Stimulated activated CD4-positive, alpha-beta T cell treated with anti-CD3 and anti-CD28 coated beads, Interleukin-2, amount 100 ng/mL, for 24 hours (primary cell): ENCODE measurements at regions not wholly inside any gene's neighbourhood (a gene's known extent, or its start where the extent isn't known, plus 50 kb on each side); places are given as distances from the start of the nearest gene placed in this dataset.
"Not testable (repeated sequence)": the region's sequence is repeated elsewhere in the genome, so short reads cannot be mapped to it uniquely, and the experiment has no call there.

Experiments
- DNase-seq, 2 donors: peaks; one replicate each; pipeline ENCODE4 v3.0.0-alpha.2; 2020

DNA sequence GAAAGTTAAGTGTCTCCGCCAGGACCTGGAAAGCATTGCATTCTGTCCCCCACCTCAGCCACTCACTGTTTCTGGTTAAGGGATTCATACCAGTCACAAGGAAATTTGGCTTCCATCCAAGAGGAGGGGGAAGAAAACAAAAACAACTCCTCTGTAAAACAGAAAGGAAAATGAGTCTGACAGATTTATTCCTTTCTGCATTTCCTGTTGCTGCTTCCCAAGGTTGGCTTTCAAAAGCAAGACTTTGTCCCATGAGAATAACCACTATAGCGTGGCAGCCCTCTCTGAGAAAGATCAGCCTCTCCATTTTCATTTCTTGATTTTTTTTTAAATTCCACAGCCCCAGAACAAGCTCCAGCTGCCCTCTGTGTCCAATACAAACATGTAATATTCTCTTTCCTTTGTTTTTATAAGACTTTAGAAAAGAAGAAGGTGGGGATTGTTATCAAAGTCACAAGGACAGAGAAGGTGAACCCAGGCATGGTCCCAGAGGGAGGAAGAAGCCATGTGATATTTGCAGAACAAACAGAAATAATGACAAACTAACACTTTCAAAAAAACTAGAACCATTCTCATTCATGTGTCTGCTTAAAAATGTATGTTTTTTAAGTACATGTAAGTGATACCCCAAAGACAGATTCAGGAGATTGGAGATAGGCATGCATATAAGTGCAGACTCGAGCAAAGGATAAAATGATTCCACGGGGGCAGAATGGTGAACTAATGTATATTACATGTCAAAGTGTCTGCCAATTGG, 90.7 kb upstream of the DCLK2 start:
- no peak for DNase-seq

- no peak for DNase-seq
These were observed 90.2 kb upstream of the DCLK2 start for GRCh38 chr4:149988087-149988410.

DNA sequence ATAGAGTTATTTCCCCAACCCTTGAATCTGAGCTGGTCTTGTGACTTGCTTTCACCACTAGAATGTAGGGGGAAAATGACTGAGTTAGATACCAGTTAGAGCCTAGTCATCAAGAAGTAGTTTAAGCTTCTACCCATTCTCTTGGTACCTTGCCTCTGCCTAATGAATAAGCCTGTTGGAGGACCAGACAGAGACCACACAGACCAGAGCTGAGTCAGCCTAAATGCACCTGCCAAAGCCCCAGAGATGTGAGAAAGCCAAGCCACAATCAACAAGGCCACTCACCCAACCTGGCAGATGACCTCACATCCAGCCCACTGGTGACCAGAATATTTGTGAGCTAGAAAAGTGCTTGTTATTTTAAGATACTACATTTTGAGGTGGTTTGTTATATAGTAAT, 85.2 kb upstream of the DCLK2 start:
- no peak for DNase-seq

DNA sequence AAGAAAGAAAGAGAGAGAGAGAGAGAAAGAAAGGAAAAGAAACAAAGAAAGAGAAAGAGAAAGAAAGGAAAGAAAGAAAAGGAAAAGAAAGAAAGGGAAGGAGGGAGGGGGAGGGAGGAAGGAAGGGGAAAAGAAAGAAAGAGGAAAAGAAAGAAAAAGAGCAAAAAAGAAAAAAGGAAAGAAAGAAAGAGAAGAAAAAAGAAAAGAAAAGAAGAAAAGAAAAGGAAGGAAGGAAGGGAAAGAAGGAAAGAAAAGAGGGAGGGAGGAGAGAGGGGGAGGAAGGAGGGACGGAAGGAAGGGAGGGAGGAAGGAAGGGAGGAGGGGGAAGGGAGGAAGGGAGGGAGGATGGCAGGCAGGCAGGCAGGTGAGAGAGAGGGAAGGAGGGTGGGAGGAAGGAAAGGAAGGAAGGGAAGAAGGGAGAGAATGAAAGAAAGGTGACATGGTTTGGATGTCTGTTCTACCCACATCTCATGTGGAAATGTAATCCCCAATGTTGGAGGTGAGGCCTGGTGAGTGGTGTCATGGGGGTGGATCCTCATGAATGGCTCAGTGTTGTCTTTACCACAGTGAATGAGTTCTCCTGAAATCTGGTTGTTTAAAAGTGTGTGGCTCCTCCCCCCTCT, 83.0 kb upstream of the DCLK2 start:
- DNase-seq: no peak

DNA sequence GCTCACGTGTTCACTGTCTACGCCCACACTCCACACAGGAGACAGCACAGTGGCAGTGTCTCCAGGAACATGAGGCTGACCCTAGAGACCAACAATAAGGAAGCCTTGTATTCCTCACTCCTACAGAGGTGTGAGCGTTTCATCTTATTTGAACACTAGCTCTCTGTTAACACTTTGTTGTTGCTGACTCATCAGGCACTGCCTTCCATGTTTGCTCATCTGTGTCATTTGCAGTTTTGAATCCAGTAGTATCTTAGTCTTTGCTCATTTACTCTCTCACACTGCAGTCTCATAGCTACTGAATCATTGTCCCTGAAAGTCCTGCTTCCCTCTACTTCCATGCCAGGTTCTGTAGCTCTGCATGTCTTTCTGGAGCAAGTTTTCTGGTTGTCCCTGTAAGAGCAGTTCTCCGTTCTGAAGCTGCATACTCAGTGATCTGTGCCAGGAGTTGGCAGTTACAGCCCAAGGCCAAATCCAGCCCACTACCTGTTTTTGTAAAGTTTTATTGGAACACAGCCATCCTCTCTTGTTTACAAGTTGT, 80.3 kb upstream of the DCLK2 start:
- DNase-seq: no peak

DNA sequence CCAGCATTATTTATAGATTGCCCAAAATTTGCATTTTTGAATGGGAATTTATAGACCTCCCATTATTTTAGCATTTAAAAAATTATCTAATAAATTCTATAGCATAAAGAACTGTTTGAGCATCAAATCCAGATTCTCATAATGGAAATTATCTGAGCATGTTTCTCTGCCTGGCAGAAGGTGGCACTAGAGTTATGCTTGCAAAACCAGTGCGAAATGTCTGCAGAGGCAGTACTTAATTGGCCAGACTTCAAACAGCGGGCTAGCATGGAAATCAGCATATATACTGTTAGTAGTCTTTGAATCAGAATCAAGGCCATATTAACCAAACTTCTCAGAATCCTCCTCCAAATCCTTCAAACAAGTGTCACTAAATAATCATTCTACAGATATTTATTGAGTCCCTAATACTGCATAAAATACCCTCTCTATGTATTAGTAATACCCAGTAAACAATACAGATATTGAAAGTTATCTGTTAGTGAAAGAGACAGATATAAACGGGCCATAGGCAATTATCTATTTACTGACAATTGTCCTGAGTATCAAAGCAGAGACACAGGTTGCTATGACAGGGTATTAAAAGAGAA, 78.7 kb upstream of the DCLK2 start:
- no peak for DNase-seq

GRCh38 chr4:150001815-150002214, 76.4 kb upstream of the DCLK2 start:
- no peak for DNase-seq

GRCh38 chr4:150002561-150002960, 75.7 kb upstream of the DCLK2 start:
- no peak for DNase-seq

- DNase-seq: no peak
These were observed 73.8 kb upstream of the DCLK2 start for GRCh38 chr4:150004481-150004880.

GRCh38 chr4:150005537-150005936, 72.7 kb upstream of the DCLK2 start:
- DNase-seq: no peak

DNA sequence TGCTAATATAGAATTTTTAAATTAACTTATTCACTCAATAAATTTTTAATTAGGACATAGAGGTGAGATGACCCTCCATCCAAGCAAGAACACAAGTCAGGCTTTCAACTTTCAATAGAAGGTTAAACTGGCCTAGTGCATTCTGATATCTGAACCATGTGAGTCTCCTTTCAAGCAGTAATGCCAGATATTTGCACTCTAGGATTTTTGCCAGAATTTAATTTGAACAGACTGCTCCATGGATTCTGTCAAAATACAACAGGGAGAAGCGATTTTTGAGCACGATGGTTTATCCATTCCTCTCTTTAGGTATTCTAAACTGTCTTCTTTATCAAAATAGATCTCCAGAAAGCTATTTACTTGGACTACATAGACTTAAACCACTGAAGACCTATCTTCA, 72.0 kb upstream of the DCLK2 start:
- DNase-seq: no peak

DNA sequence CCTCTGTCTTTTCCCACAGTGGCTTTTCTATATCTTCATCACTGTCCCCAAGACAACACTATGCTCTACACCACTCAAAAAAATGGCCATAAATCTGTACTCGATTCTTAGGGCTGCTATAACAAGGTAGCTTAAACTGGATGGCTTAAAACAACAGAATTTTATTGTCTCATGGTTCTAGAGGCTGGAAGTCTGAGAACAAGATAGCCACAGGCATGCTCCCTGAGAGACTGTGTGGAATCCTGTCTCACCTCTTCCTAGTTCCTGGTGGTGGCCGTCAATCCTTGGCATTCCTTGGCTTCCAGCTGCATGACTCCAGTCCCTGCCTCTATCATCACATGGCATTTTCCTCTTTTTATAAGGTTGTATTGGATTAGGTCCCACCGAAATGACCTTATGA, 70.7 kb upstream of the DCLK2 start:
- DNase-seq: no peak

- DNase-seq: no peak
These were observed 69.7 kb upstream of the DCLK2 start for GRCh38 chr4:150008546-150008945.

GRCh38 chr4:150009533-150009932, 68.7 kb upstream of the DCLK2 start:
- no peak for DNase-seq

- no peak for DNase-seq
These were observed 67.6 kb upstream of the DCLK2 start for GRCh38 chr4:150010525-150011126.

GRCh38 chr4:150012851-150013360, 65.3 kb upstream of the DCLK2 start:
- no peak for DNase-seq

GRCh38 chr4:150015910-150016309, 62.3 kb upstream of the DCLK2 start:
- DNase-seq: not testable (repeated sequence)

DNA sequence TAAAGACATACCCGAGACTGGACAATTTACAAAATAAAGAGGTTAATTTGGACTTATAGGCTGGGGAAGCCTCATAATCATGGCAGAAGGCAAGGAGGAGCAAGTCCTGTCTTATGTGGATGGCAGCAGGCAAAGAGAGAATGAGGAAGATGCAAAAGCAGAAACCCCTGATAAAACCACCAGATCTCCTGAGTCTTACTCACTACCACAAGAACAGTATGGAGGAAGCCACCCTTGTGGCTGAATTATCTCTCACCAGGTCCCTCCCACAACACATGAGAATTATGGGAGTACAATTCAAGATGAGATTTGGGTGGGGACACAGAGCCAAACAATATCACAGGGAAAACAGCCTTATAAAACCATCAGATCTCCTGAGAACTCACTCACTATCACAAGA, 61.6 kb upstream of the DCLK2 start:
- not testable (repeated sequence) for DNase-seq

GRCh38 chr4:150018257-150018656, 60.0 kb upstream of the DCLK2 start:
- DNase-seq: no peak

GRCh38 chr4:150021483-150021882, 56.8 kb upstream of the DCLK2 start:
- DNase-seq: no peak

GRCh38 chr4:150023489-150023888, 54.8 kb upstream of the DCLK2 start:
- DNase-seq: no peak

- not testable (repeated sequence) for DNase-seq
These were observed 51.3 kb upstream of the DCLK2 start for GRCh38 chr4:150026987-150027386.
